Cerebellar nuclear complex (tissue), 1 donor: ENCODE measurements at regions not wholly inside any gene's neighbourhood (a gene's known extent, or its start where the extent isn't known, plus 50 kb on each side); places are given as distances from the start of the nearest gene placed in this dataset.
"Not testable (repeated sequence)": the region's sequence is repeated elsewhere in the genome, so short reads cannot be mapped to it uniquely, and the experiment has no call there.

Experiments
- DNase-seq, 2 experiments: peaks; one replicate each; lab custom pipeline; 2025; lab: John Stamatoyannopoulos, UW

DNA sequence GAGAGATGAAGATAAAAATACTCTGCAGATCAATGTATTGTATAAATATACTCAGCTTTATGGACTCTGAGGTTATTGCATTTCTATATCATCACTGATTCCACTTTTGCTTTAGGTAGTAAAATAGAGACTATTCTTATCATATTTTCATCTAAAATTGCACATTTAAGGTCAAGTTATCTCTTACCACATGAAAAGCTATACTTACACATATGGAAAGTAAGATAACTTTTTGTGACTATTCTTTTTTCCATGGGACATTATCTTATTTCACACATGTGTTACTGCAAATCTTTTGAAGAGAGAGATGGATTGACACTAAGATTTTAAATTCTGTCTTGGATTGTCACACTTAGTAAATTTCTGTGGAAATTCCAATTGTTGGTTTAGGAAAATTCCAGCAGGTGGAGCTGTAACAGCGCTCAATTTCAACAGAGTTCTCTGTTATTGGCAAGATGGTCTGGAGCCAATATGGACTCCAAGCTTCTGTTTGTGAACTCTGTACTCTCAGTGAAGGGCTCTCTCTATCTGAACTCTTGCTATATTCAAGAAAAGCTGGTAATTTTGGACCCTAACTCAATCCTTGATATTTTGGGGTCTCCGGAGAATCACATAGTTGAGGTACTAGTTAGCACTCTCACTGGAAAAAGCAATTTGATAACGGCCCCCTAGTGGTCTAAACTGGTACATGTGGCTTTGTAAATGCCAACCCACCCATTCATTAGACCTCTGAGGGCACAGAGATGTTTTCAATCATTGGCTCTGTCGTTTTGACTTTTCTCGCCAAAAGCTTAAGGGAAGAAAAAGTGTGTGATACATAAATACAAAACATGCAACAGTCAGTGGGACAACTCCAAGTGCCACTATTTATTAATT is 429.7 kb downstream of the ETS1 start:
- no peak for DNase-seq

DNA sequence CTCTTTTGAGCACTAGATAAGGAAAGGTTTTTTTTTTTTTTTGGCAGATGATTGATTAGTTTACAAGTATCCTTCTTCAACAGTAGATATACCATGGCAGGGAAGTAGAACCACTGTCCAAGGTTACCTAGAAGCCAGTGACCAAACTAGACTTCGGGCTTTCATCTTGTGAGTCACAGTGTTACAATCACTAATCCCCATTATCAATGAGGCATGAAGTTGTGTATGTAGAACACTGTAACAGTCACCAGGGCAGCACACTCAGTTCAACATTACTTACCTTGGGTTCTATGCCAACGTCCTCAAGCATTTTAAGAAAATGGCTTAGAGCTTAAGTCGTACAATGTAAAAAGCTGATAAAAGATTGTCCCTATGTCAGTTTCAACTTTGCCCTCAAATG is 430.9 kb downstream of the ETS1 start:
- no peak for DNase-seq

DNA sequence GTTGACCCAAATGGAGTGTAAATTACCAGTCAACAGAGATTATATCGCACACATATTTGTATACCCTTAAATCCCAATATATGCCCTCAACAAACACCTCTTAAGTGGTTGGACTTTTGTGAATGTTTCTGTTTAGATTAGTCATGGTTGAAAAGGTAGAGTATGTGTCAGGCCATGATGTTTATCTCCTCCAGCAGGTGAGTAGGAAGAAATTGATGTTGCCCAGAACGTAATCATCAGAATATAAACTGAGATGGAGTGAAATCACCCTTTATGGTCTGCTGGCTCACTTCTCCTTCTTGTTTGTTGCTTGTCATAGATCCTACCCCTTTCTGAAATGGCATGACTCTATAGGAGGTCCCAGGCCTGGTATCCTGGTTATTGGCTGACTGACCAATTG is 431.8 kb downstream of the ETS1 start:
- DNase-seq, result no peak

DNA sequence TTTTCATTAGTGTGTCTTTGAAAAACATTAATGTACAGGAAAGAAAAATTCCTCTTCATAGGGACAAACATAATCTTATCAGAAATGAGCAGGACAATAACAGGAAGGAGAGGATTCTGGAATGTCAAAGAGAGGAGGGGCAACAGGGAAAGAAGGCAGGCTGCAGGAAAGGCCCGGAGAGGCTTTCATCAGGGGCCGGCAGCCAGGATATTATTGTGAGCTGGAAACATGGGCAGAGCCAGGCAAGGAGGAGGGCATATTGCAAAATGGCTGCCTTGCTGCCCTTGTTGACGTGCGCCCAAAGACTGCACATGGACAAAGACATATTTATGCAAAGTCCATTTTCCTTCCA is 433.7 kb downstream of the ETS1 start:
- DNase-seq, result no peak

DNA sequence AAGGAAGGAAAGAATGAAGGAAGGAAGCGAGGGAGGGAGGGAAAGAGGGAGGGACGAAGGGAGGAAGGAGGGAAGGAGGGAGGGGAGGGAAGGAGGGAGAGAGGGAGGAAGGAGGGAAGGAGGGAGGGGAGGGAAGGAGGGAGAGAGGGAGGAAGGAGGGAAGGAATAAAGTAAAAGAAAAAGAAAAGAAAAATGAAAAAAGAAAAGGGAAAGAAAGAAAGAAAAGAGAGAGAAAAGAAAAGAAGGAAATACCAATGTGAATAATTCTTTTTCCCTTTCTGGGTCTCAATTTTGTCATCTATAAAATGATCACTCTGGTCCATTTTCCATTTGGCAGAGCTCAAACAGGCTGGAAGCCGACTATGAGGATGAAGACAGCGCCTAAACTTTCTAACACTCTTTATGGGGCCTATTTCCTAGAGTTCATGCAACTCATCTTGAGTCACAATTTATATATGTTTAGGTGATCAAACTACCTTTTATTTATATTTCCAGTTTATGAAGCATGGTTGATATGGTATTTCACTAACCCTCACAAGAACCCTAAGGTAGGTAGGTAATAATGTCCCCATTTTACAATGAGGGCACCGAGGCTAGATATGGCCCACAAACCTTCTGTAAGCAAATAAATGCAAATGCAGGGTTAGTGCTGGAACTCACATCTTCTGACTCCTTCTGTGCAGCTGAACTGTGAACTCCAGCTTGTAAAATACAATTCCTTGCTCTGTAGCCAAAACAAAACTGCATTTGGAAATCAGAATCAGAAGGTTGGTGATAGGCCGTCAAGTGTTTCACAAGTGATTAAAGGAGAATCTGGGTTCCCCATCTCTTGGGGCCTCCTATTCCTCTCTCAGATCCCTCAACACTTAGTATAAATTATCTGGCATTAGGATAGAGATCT is 434.3 kb downstream of the ETS1 start:
- DNase-seq, result no peak

DNA sequence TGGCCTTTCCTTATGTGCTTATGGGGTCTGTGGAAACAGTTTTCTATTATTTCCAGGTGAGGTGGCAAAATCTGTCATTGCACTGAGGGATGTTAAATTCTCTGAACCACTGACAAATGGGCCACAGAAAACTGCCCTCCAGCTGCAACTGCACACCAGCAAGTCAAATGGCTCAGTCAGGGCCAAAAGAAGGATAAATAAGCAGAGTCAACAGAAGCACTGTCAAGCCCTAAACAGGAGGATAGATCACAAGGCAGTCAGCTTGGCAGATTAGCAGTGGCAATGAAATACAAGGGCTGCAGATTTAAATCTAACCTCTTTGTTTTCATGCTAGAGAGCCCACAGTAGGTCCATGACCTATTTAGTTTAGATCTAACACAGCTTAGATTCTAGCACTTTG is 435.6 kb downstream of the ETS1 start:
- DNase-seq, result no peak

DNA sequence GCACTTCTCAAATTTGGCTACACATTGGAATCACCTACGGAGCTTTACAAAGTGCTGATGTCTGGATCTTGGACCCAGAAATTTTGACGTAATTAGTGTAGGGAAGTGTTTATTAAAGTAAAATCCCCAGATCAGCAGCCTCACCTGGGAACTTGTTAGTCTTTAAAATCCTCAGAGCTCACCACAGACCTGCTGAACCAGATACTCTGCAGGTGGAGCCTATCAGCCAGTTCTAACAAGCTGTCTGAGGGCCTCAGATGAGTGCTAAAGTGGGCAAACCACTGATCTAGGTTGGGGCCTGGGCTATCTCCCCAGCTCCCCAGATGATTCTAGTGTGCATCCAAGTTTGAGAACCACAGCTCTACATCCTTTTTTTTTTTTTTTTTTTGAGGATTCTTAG is 436.0 kb downstream of the ETS1 start:
- DNase-seq, result no peak

DNA sequence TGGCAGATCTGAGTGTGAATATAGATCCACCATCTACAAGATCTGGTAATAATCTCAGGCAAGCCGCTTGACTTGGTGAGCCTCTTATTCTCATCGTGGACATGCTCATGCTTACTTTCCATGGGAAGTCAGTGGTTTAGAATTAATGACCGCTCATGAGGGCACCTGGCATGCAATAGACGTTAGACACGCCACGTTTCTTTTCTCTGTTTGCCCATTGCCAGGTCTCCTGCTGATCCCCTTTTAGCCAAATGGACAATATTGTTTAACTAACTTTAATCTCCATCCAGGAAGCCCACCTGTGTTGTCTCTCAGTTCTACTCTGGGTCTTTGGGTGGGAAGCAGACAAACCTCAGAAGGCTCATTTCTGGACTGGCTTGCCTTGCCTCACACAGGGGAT is 439.1 kb downstream of the ETS1 start:
- no peak for DNase-seq

DNA sequence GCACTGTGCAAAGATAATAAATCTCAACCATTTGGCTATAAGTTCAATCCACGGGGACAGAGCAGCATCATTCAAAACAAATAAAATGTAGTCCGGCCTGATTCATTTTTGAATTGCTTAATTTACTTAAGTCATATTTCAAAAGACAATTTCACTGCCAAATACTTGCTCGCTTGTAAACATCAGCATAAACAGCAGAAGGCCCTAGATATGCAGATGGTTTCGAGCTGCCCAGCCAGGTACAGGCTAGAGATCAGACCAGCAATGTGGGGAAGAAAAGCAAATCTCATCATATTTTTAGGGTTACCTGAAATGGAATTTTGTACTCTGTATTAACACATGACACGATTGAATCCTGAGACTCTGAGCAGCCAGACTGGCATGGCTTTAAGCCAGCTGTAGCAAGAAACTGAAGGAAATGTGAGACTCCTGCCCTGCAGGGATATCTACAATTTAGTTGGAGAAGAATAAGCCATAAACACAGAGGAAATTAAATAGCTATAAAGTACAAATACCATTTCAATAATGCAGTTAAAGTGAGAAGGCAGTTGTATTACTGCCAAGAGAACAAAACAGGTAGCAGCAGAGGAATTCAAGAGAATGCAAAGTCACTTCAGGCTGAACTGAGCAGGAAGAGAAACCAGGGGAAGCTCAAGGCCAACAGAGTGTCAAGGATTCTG is 440.3 kb downstream of the ETS1 start:
- no peak for DNase-seq

DNA sequence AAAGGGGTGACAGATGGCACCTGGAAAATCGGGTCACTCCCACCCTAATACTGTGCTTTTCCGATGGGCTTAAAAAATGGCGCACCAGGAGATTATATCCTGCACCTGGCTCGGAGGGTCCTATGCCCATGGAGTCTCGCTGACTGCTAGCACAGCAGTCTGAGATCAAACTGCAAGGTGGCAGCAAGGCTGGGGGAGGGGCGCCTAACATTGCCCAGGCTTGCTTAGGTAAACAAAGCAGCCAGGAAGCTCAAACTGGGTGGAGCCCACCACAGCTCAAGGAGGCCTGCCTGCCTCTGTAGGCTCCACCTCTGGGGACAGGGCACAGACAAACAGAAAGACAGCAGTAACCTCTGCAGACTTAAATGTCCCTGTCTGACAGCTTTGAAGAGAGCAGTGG is 447.1 kb downstream of the ETS1 start:
- DNase-seq, result not testable (repeated sequence)

DNA sequence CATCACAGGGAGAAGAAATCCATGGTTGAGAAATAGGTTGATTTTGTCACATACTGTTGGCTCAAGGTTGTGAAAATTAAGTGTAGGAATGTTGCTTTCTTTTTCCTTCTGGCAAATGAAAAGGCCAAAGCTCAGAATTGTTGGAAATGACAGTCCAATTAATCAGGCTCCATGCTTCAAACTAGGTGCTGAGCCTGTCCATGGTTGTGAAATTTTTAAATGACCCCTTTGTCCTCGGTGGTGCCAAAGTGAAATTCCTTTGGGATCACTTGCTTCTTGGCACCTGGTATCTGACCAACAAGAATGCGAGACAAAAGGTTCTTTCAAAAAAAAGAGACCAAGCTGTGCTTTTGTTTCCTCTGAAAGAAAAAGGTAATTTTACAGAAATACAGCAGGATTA is 451.9 kb downstream of the ETS1 start:
- DNase-seq, result no peak

DNA sequence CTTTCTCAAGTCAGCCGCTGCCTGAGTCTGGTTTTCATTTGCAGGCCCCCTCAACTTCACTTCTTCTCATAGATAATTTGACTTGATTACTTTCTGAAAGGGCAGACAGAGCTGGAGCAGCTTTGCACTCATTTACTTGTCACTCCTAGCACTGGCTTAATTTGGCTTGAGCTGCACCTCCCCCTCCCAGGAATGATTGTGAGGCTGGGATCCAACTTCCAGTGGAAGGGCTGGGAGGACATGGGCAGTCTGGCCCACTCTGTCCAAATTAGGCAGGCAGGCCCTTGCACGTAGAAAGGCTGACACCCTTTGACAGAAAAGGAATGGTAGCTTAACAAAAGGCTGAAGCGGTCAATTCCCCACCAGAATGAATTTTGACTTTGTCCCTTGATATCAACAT is 453.9 kb downstream of the ETS1 start:
- no peak for DNase-seq

DNA sequence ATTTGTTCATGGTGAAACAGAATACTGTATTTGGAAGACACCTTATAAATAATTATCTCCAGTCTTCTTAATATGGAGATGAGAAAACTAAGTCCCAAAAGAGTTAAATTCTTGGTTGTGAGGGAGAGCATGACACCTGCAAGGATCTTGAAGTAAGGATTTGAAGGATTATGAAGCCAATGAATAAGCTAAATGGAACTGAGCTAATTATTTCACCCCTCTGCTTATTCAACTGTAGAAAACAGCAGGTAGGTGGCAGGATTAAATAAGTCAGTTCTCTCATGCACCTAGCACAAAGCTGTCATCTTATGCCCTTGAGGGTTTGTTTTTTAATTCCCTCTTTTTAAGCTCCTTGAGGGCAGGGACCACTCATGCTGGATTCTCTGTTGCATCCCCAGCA is 457.3 kb downstream of the ETS1 start:
- DNase-seq, result no peak

DNA sequence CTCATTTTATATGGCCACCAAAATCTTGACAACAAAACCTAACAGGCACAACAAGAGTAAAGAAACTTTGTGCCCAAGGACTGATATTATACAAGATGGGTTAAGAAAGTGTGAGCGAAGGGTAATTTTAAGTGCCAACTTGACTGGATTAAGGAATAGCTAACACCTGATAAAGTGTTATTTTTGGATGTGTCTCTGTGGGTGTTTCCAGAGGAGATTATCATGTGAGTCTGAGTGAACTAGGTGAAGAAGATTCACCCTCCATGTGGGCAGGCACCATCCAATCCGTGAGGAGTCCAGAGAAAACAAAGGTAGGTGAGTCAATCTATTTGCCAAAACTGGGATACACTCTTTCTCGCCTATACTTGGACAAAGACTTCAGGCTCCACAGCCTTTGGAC is 461.6 kb downstream of the ETS1 start:
- no peak for DNase-seq

DNA sequence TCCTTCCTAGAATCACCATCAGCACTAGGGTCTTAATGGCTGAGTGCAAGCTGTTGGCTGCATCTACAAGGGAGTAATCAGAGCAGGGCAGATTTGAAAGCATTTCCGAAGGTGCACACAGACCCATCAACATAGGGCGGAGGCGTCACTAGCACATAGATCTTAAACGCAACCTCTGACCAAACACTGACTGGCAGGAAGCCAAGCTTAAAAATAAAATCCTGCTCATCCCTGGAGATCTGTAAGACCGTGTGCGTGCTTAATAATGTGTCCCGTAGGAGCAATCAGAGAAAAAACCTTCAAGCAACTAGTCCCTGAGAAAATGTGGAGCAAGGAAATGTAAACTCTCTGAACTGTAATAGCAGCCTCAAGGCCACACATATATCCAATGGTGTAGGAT is 470.5 kb downstream of the ETS1 start:
- DNase-seq, result no peak

DNA sequence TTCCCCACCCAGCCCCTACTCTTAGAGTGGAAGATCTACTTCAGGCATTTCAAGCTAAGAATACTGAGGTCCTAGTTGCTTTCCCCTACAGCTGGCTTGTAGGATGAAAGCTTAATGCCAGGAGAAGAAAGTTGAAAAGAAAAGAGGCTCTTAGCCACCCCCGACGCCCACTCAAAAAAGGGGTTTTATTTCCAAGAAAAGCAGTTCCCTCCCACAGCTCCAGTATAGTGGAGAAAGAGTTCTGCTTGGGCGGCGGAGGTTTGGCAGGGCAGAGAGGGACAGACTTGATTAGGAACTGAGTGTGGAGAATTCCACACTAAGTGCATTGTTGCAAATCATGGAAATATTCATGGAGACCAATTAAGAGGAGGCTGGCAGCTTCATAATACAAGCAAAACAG is 470.9 kb downstream of the ETS1 start:
- DNase-seq, result no peak

DNA sequence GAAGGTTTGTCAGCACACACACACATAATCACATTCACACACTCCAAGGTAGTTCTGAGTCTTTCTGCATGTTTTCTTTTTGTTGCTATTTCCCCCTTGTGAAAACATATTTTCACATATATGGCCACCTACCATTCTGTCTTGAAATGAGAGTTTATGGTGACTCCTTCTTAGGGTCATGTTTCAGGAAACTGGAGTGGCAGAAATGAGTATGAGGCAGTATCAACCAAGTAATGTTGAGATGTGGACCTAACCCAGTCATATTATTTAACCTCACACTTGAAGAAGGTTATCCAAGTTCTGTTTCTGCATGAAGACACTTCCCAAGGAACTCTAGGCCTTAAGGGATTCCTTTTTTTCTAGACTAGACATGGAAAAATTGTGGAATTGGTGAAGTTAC is 481.4 kb downstream of the ETS1 start:
- no peak for DNase-seq

DNA sequence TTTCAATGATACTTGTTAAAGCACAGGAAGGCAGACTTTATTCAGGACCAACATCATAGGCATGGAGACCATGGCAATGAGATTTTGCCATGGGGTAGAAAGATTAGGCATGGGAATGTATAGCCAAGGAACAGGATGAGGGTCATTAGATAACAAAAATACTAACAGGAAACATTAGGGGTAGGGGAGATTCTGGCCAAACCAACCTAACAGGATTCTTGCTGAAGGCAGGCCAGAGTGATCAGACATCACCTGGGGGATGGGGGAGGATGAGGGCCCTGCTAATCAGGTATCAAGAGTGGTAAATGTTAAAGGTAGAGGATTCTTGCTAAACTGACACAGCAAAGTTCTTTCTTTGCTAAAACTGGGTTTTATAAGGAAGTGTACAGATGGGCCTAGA is 481.8 kb downstream of the ETS1 start:
- DNase-seq, result no peak

DNA sequence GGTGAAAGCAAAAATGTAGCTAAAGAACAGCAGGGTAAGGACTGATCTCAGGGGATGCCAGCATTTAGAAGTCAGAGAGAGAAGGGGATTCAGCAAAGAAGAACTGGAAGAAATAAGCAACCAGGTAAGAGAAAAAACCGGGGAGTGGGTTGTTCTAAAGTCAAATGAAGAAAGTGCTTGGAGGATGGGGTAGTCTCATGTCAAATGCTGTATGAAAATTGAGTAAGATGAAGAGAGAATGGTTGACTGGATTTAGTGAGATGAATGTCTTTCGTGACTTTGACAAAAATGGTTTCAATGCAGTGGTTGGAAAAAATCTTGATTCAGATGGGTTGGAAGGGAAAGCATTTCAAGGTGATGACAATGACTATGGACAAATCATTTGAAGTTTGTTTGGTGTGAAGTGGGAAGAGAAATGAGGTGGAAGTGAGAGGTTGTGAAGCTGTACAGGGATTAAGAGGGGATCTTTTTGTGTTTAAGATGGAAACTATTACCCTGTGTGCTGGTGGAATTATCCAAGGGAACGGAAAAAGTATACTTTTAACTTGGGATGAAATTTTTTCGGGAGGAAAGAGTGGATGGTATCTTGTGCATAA is 484.0 kb downstream of the ETS1 start:
- no peak for DNase-seq

DNA sequence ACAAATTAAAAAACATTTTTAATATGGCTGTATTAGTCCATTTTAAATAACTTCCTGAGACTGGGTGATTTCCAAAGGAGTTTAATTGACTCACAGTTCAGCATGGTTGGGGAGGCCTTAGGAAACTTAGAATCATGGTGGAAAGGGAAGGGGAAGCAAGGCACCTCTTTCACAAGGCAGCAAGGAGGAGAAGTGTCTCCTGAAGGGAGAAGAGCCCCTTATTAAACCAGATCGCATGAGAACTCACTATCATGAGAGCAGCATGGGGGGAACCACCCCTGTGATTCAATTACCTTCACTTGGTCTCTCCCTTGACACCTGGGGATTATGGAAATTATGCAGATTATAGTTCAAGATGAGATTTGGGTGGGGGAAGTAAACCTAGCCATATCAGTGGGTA is 488.6 kb downstream of the ETS1 start:
- DNase-seq, result no peak

DNA sequence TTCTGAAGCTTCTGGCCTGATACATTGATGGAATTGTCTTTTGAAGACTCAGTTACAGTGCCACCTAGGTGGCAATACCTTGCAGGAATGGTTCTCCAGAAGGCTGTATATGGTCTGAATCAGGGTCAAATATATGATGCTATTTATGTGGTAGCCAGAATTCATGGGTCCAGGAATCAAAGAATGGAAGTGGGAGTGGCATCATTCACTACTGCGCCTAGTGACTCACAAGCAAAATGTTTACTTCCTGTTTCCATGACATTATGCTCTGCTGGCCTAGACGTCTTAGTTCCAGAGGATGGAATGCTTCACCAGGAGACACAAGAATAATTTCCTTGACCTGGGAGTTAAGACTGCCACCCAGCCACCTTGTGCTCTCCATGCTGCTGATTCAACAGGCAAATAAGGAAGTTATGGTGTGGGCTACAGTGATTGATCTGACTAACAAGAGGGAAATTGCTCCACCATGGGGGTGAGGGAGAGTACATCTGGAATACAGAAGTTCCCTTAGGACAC is 491.8 kb downstream of the ETS1 start:
- DNase-seq, result no peak

DNA sequence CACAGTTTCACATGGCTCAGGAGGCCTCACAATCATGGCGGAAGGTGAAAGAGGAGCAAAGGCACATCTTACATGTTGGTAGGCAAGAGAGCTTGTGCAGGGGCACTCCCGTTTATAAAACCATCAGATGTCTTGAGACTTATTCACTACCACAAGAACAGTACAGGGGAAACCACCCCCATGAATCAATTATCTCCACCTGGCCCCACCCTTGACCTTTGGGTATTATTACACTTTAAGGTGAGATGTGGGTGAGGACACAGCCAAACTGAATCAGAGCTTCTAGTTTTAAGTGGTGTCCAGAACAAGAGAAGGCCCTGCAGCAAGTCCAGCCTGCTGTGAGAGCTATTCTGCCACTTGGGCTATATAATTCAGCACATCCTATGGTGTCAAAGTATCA is 493.7 kb downstream of the ETS1 start:
- no peak for DNase-seq
